HEK293 (cell line): ENCODE measurements at regions not wholly inside any gene's neighbourhood (a gene's known extent, or its start where the extent isn't known, plus 50 kb on each side); places are given as distances from the start of the nearest gene placed in this dataset.

Experiments used
- CTCF ChIA-PET: fragments of 350-600 bp; formaldehyde crosslinking; extraction: SDS; loops from one replicate; lab custom pipeline; 2021; ENCODE audit warnings: antibody characterized with exemption; lab: Yijun Ruan, JAX
- POLR2A ChIA-PET: fragments of 300-600 bp; formaldehyde crosslinking; extraction: SDS; loops from one replicate; lab custom pipeline; 2020; ENCODE audit warnings: antibody characterized with exemption, inconsistent platforms; lab: Yijun Ruan, JAX
- H3K27ac ChIP-seq: fragments of 200-500 bp; sonication (Bioruptor generic); 2 replicates; pipeline ENCODE4 v1.5.1; 2014; ENCODE audit warnings: low read depth, low read length, control low read depth, inconsistent platforms; ENCODE audit errors: extremely low read depth
- H3K36me3 ChIP-seq, 2 experiments: fragments of 200-500 bp in 1 of 2; sonication (Bioruptor generic) in 1 of 2; 1 replicate in 1 of 2; 2 replicates in 1 of 2; pipeline ENCODE4 v1.5.1; 2014 to 2017; ENCODE audit warnings: inconsistent platforms in 2 of 2, low read length in 2 of 2; ENCODE audit not compliant: control insufficient read depth in 2 of 2, insufficient read depth in 1 of 2
- H3K4me1 ChIP-seq: fragments of 200-500 bp; sonication (Bioruptor generic); 2 replicates; pipeline ENCODE4 v1.5.1; 2014; ENCODE audit warnings: mild to moderate bottlenecking, low read length, inconsistent platforms; ENCODE audit not compliant: control insufficient read depth, insufficient read depth
- H3K4me3 ChIP-seq: 2 replicates; pipeline ENCODE4 v1.5.1; 2011; ENCODE audit warnings: low read depth, mild to moderate bottlenecking, control low read depth, low read length, moderate library complexity
- H3K9me3 ChIP-seq: fragments of 200-500 bp; sonication (Bioruptor generic); 2 replicates; pipeline ENCODE4 v1.5.1; 2014; ENCODE audit warnings: low read depth, low read length, inconsistent platforms; ENCODE audit not compliant: control insufficient read depth, insufficient read depth
- GLI4 ChIP-seq: fragments of 450-650 bp; formaldehyde crosslinking; IDR thresholded peaks from 2 replicates; pipeline ENCODE4 v1.5.1; 2016; ENCODE audit warnings: missing biosample characterization, missing genetic modification characterization
- KLF16 ChIP-seq: fragments of 450-650 bp; formaldehyde crosslinking; IDR thresholded peaks from 2 replicates; pipeline ENCODE4 v1.5.1; 2017; ENCODE audit warnings: missing biosample characterization, missing genetic modification characterization
- SETDB1 ChIP-seq: IDR thresholded peaks from one replicate; pipeline ENCODE4 v1.6.1; 2017; ENCODE audit warnings: mild to moderate bottlenecking, low read length, moderate library complexity, mixed read lengths; ENCODE audit not compliant: insufficient read length
- ZNF155 ChIP-seq: fragments of 450-650 bp; formaldehyde crosslinking; IDR thresholded peaks from 2 replicates; pipeline ENCODE4 v1.5.1; 2016; ENCODE audit warnings: missing biosample characterization, missing genetic modification characterization
- ZNF174 ChIP-seq: fragments of 450-650 bp; formaldehyde crosslinking; IDR thresholded peaks from 2 replicates; pipeline ENCODE4 v1.5.0; 2017; ENCODE audit warnings: missing biosample characterization, mild to moderate bottlenecking, missing genetic modification characterization
- ZNF211 ChIP-seq: fragments of 450-650 bp; formaldehyde crosslinking; IDR thresholded peaks from 2 replicates; pipeline ENCODE4 v1.5.1; 2016; ENCODE audit warnings: low read depth, missing biosample characterization, missing genetic modification characterization
- ZNF544 ChIP-seq: fragments of 450-650 bp; formaldehyde crosslinking; IDR thresholded peaks from 2 replicates; pipeline ENCODE4 v1.5.0; 2017; ENCODE audit warnings: missing biosample characterization, missing genetic modification characterization
- ZSCAN30 ChIP-seq: fragments of 450-650 bp; IDR thresholded peaks from 2 replicates; pipeline ENCODE4 v1.5.1; 2018; ENCODE audit warnings: missing biosample characterization, mild to moderate bottlenecking, missing genetic modification characterization, moderate library complexity
- TF ChIP-seq, protein P1 (sequence below): fragments of 450-650 bp; formaldehyde crosslinking; IDR thresholded peaks from 2 replicates; pipeline ENCODE4 v1.5.1; 2016; ENCODE audit warnings: missing biosample characterization, missing genetic modification characterization
- TF ChIP-seq, protein P2 (sequence below): fragments of 450-650 bp; formaldehyde crosslinking; IDR thresholded peaks from 2 replicates; pipeline ENCODE4 v1.5.1; 2016; ENCODE audit warnings: missing biosample characterization, missing genetic modification characterization
- TF ChIP-seq, protein P3 (sequence below): fragments of 450-650 bp; formaldehyde crosslinking; conservative IDR thresholded peaks from 2 replicates; pipeline ENCODE4 v1.5.1; 2016; ENCODE audit warnings: low read depth, missing biosample characterization, missing genetic modification characterization
- TF ChIP-seq, protein P4 (sequence below): fragments of 450-650 bp; formaldehyde crosslinking; IDR thresholded peaks from 2 replicates; pipeline ENCODE4 v1.5.1; 2016; ENCODE audit warnings: missing biosample characterization, missing genetic modification characterization
- TF ChIP-seq, protein P5 (sequence below): fragments of 450-650 bp; formaldehyde crosslinking; IDR thresholded peaks from 2 replicates; pipeline ENCODE4 v1.5.1; 2017; ENCODE audit warnings: missing biosample characterization, missing genetic modification characterization
- TF ChIP-seq, protein P6 (sequence below): fragments of 450-650 bp; formaldehyde crosslinking; IDR thresholded peaks from 2 replicates; pipeline ENCODE4 v1.5.1; 2016; ENCODE audit warnings: missing biosample characterization, missing genetic modification characterization, low read depth

DNA sequence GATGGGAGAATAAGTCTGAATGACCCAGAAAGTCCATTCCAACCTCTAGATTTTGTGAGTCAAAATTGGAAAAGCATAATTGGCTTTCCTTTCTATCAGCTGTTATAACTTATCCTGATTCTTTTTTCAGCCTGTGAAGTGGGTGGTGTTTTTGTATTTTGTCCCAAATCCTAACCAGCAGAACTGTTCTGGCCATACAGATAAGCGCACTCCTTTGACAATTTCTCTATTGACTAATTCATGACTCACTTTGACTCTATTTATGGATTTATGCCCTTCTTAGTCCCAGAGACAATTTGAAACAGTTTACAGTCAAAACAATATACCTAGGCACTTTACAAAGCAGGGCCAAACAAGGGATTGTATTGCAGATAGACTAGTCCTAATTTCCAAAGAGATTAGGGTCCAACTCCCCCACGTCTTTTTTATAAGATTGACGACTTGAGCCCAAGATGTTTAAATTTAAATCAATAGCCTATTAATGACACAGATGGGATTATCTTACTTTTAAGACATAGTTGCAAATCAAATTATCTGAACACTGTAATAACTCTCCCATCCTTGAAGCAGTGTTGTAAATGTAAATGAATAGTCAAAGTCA, 301.7 kb upstream of the SEMA6A start:
- Histone ChIP-seq H3K4me1 (no peaks in the 10 kb centered on the region), H3K9me3 (no peaks in the 10 kb centered on the region; the same call in 1 of the 2 replicates), H3K27ac (no peak overlapping the region), H3K36me3 (no peaks in the 10 kb centered on the region), H3K4me3 (no peak overlapping the region)
- no peak for TF ChIP-seq ZNF155 (tag by site-specific recombination)
- TF ChIP-seq SETDB1, result no peak
- TF ChIP-seq, protein P1, sequence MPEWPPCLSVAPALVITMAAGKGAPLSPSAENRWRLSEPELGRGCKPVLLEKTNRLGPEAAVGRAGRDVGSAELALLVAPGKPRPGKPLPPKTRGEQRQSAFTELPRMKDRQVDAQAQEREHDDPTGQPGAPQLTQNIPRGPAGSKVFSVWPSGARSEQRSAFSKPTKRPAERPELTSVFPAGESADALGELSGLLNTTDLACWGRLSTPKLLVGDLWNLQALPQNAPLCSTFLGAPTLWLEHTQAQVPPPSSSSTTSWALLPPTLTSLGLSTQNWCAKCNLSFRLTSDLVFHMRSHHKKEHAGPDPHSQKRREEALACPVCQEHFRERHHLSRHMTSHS, result no peak
- TF ChIP-seq ZNF211 (tag by site-specific recombination), result no peak
- TF ChIP-seq, protein P2, sequence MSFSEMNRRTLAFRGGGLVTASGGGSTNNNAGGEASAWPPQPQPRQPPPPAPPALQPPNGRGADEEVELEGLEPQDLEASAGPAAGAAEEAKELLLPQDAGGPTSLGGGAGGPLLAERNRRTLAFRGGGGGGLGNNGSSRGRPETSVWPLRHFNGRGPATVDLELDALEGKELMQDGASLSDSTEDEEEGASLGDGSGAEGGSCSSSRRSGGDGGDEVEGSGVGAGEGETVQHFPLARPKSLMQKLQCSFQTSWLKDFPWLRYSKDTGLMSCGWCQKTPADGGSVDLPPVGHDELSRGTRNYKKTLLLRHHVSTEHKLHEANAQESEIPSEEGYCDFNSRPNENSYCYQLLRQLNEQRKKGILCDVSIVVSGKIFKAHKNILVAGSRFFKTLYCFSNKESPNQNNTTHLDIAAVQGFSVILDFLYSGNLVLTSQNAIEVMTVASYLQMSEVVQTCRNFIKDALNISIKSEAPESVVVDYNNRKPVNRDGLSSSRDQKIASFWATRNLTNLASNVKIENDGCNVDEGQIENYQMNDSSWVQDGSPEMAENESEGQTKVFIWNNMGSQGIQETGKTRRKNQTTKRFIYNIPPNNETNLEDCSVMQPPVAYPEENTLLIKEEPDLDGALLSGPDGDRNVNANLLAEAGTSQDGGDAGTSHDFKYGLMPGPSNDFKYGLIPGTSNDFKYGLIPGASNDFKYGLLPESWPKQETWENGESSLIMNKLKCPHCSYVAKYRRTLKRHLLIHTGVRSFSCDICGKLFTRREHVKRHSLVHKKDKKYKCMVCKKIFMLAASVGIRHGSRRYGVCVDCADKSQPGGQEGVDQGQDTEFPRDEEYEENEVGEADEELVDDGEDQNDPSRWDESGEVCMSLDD (tag by site-specific recombination), result no peak
- TF ChIP-seq ZNF174 (tag by site-specific recombination), result no peak
- TF ChIP-seq, protein P3, sequence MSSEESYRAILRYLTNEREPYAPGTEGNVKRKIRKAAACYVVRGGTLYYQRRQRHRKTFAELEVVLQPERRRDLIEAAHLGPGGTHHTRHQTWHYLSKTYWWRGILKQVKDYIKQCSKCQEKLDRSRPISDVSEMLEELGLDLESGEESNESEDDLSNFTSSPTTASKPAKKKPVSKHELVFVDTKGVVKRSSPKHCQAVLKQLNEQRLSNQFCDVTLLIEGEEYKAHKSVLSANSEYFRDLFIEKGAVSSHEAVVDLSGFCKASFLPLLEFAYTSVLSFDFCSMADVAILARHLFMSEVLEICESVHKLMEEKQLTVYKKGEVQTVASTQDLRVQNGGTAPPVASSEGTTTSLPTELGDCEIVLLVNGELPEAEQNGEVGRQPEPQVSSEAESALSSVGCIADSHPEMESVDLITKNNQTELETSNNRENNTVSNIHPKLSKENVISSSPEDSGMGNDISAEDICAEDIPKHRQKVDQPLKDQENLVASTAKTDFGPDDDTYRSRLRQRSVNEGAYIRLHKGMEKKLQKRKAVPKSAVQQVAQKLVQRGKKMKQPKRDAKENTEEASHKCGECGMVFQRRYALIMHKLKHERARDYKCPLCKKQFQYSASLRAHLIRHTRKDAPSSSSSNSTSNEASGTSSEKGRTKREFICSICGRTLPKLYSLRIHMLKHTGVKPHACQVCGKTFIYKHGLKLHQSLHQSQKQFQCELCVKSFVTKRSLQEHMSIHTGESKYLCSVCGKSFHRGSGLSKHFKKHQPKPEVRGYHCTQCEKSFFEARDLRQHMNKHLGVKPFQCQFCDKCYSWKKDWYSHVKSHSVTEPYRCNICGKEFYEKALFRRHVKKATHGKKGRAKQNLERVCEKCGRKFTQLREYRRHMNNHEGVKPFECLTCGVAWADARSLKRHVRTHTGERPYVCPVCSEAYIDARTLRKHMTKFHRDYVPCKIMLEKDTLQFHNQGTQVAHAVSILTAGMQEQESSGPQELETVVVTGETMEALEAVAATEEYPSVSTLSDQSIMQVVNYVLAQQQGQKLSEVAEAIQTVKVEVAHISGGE, result no peak
- ChIA-PET CTCF (no interaction called here), POLR2A (no interaction called here)

DNA sequence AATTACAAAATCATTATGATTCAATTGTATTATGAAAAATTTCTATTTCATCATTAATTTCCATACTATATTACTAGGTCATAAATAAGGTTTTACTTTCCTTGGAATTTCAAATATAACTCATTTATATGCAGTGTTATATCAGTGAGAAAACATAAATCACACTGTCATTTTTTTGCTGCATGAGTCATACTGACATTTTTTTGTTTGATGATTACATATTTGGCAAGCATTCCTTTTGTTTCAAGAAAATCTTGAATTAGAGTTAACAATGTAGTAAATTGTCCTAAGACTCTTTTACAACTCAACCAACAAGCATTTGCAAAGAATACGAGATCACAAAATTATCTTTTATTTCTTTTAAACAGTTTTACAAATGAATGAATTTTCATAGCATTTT, 298.4 kb upstream of the SEMA6A start:
- H3K36me3 ChIP-seq, result no peaks in the 10 kb centered on the region
- no peak overlapping the region for H3K27ac ChIP-seq
- ChIA-PET POLR2A (no interaction called here), CTCF (no interaction called here)
- H3K9me3 ChIP-seq, result no peaks in the 10 kb centered on the region
- no peaks in the 10 kb centered on the region for H3K4me1 ChIP-seq
- TF ChIP-seq, protein P4, sequence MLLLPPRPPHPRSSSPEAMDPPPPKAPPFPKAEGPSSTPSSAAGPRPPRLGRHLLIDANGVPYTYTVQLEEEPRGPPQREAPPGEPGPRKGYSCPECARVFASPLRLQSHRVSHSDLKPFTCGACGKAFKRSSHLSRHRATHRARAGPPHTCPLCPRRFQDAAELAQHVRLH (tag by site-specific recombination), result no peak
- TF ChIP-seq GLI4 (tag by site-specific recombination) (no peak), ZNF544 (tag by site-specific recombination) (no peak), ZSCAN30 (tag by site-specific recombination) (no peak), KLF16 (tag by site-specific recombination) (no peak)
- TF ChIP-seq, protein P5, sequence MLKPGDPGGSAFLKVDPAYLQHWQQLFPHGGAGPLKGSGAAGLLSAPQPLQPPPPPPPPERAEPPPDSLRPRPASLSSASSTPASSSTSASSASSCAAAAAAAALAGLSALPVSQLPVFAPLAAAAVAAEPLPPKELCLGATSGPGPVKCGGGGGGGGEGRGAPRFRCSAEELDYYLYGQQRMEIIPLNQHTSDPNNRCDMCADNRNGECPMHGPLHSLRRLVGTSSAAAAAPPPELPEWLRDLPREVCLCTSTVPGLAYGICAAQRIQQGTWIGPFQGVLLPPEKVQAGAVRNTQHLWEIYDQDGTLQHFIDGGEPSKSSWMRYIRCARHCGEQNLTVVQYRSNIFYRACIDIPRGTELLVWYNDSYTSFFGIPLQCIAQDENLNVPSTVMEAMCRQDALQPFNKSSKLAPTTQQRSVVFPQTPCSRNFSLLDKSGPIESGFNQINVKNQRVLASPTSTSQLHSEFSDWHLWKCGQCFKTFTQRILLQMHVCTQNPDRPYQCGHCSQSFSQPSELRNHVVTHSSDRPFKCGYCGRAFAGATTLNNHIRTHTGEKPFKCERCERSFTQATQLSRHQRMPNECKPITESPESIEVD (tag by site-specific recombination), result peak; percentile 39; the same call in 1 of the 2 replicates
- TF ChIP-seq, protein P6, sequence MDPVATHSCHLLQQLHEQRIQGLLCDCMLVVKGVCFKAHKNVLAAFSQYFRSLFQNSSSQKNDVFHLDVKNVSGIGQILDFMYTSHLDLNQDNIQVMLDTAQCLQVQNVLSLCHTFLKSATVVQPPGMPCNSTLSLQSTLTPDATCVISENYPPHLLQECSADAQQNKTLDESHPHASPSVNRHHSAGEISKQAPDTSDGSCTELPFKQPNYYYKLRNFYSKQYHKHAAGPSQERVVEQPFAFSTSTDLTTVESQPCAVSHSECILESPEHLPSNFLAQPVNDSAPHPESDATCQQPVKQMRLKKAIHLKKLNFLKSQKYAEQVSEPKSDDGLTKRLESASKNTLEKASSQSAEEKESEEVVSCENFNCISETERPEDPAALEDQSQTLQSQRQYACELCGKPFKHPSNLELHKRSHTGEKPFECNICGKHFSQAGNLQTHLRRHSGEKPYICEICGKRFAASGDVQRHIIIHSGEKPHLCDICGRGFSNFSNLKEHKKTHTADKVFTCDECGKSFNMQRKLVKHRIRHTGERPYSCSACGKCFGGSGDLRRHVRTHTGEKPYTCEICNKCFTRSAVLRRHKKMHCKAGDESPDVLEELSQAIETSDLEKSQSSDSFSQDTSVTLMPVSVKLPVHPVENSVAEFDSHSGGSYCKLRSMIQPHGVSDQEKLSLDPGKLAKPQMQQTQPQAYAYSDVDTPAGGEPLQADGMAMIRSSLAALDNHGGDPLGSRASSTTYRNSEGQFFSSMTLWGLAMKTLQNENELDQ (tag by site-specific recombination), result no peak
- H3K4me3 ChIP-seq, result no peak overlapping the region
